MM.1S (cell line): ENCODE measurements at regions not wholly inside any gene's neighbourhood (a gene's known extent, or its start where the extent isn't known, plus 50 kb on each side); places are given as distances from the start of the nearest gene placed in this dataset.

Experiments
- DNase-seq: peaks from one replicate; pipeline ENCODE4 v3.0.0-alpha.2; 2015
- H2AFZ ChIP-seq: fragments of 300-600 bp; sonication (generic); 2 replicates; pipeline ENCODE4 v1.6.0; 2016; ENCODE audit warnings: antibody characterized with exemption, low read length
- H3F3A ChIP-seq: fragments of 300-600 bp; sonication (generic); 2 replicates; pipeline ENCODE4 v1.6.1; 2016; ENCODE audit warnings: mild to moderate bottlenecking, antibody characterized with exemption, low read length, moderate library complexity, mixed read lengths; ENCODE audit not compliant: insufficient read depth
- H3K27ac ChIP-seq: fragments of 300-600 bp; sonication (generic); 2 replicates; pipeline ENCODE4 v1.5.1; 2016; ENCODE audit warnings: mild to moderate bottlenecking, low read length
- H3K27me3 ChIP-seq: fragments of 300-600 bp; sonication (generic); replicated peaks from 2 replicates; pipeline ENCODE4 v1.6.0; 2016; ENCODE audit warnings: low read length; ENCODE audit not compliant: insufficient read depth
- H3K36me3 ChIP-seq: fragments of 300-600 bp; sonication (generic); replicated peaks from 2 replicates; pipeline ENCODE4 v1.6.1; 2016; ENCODE audit warnings: mild to moderate bottlenecking, low read length, mixed read lengths; ENCODE audit not compliant: insufficient read depth
- H3K4me1 ChIP-seq: fragments of 300-600 bp; sonication (generic); 2 replicates; pipeline ENCODE4 v1.6.1; 2016; ENCODE audit warnings: low read length, mixed read lengths
- H3K4me2 ChIP-seq: fragments of 300-600 bp; sonication (generic); 2 replicates; pipeline ENCODE4 v1.6.0; 2016; ENCODE audit warnings: low read depth, low read length
- H3K4me3 ChIP-seq: fragments of 300-600 bp; sonication (generic); 2 replicates; pipeline ENCODE4 v1.5.1; 2016; ENCODE audit warnings: low read length, mixed read lengths
- H3K79me2 ChIP-seq: fragments of 300-600 bp; sonication (generic); 2 replicates; pipeline ENCODE4 v1.6.1; 2016; ENCODE audit warnings: mixed run types, low read length, mixed read lengths
- H3K9ac ChIP-seq: fragments of 300-600 bp; sonication (generic); 2 replicates; pipeline ENCODE4 v1.6.1; 2016; ENCODE audit warnings: low read length, mixed read lengths
- H3K9me2 ChIP-seq: fragments of 300-600 bp; sonication (generic); replicated peaks from 2 replicates; pipeline ENCODE4 v1.6.1; 2016; ENCODE audit warnings: mild to moderate bottlenecking, low read length, mixed read lengths; ENCODE audit not compliant: insufficient read depth
- H3K9me3 ChIP-seq: fragments of 300-600 bp; sonication (generic); replicated peaks from 2 replicates; pipeline ENCODE4 v1.6.1; 2016; ENCODE audit warnings: mild to moderate bottlenecking, low read length, mixed read lengths; ENCODE audit not compliant: insufficient read depth
- H4K20me1 ChIP-seq: fragments of 300-600 bp; sonication (generic); 2 replicates; pipeline ENCODE4 v1.6.1; 2016; ENCODE audit warnings: mild to moderate bottlenecking, low read length, moderate library complexity, mixed read lengths; ENCODE audit not compliant: insufficient read depth
- EZH2 ChIP-seq: fragments of 300-600 bp; sonication (generic); optimal IDR thresholded peaks from 2 replicates; pipeline ENCODE3; 2017; ENCODE audit warnings: low read depth, mild to moderate bottlenecking, antibody characterized with exemption, low read length, mixed read lengths
- EZH2phosphoT487 ChIP-seq: fragments of 300-600 bp; sonication (generic); IDR thresholded peaks from 2 replicates; pipeline ENCODE4 v1.6.1; 2018; ENCODE audit warnings: antibody characterized with exemption, low read length
- TF ChIP-seq, protein P1 (sequence below): fragments of 300-600 bp; sonication (generic); IDR thresholded peaks from 2 replicates; pipeline ENCODE4 v1.5.1; 2016; ENCODE audit warnings: antibody characterized with exemption, low read length, mixed read lengths

DNA sequence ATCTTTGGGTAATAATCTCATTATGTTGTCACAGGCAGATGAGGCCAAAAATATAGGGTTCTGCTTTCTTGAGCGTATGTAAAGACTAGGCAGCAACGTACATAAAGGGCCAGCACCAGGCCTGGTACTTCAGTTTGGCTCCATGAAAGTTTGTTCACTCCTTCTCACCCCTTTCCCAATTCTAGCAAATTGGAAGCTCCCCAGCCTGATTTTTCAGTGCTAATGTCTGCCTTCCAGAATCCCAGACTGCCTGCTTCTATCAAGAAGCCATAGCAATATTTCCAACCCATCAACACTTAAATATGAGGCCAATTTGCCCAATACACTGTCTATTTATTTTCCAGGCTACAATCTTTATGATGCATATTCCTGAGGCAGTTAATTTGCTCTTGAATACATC is 93.4 kb upstream of the PTPRT start:
- H3K4me1 ChIP-seq: no peaks in the 10 kb centered on the region
- no peak overlapping the region for H2AFZ ChIP-seq
- H3K4me3 ChIP-seq: no peak overlapping the region
- H3F3A ChIP-seq: no peaks in the 10 kb centered on the region
- H3K36me3 ChIP-seq: no peaks in the 10 kb centered on the region
- H3K27me3 ChIP-seq: no peaks in the 10 kb centered on the region
- no peak overlapping the region for H3K9ac ChIP-seq
- no peaks in the 10 kb centered on the region for H3K79me2 ChIP-seq
- no peak overlapping the region for H3K4me2 ChIP-seq
- H4K20me1 ChIP-seq: no peaks in the 10 kb centered on the region
- H3K9me2 ChIP-seq: no peaks in the 10 kb centered on the region
- H3K9me3 ChIP-seq: no peaks in the 10 kb centered on the region
- no peak for DNase-seq
- TF ChIP-seq, protein P1, sequence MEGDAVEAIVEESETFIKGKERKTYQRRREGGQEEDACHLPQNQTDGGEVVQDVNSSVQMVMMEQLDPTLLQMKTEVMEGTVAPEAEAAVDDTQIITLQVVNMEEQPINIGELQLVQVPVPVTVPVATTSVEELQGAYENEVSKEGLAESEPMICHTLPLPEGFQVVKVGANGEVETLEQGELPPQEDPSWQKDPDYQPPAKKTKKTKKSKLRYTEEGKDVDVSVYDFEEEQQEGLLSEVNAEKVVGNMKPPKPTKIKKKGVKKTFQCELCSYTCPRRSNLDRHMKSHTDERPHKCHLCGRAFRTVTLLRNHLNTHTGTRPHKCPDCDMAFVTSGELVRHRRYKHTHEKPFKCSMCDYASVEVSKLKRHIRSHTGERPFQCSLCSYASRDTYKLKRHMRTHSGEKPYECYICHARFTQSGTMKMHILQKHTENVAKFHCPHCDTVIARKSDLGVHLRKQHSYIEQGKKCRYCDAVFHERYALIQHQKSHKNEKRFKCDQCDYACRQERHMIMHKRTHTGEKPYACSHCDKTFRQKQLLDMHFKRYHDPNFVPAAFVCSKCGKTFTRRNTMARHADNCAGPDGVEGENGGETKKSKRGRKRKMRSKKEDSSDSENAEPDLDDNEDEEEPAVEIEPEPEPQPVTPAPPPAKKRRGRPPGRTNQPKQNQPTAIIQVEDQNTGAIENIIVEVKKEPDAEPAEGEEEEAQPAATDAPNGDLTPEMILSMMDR: no peak
- TF ChIP-seq EZH2phosphoT487 (no peak), EZH2 (no peak)
- no peak overlapping the region for H3K27ac ChIP-seq

DNA sequence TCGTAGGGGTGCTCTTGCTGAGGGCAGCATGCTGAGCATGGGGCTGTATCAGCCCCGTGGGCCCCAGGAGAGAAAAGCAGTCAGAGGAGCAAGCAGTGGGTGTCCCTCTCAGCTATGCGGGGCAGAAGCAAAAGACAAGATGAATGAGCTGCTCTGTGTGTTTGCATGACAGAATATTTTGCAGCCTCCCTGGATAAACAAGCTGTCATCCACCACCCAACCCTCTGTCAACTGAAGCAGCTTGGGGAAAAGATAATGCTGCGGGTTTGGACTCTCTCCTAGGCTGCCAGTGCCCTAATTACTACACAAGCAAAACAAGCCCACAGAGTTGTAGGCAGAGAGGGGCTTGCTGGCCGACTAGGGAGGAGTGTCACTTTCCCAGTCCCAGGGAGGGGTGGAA is 82.3 kb upstream of the PTPRT start:
- Histone ChIP-seq H3K4me3 (no peak overlapping the region), H3K4me2 (no peak overlapping the region), H3K4me1 (no peaks in the 10 kb centered on the region), H3F3A (no peaks in the 10 kb centered on the region), H3K9ac (no peak overlapping the region), H3K9me3 (no peaks in the 10 kb centered on the region), H3K27ac (no peak overlapping the region), H3K79me2 (no peaks in the 10 kb centered on the region), H3K9me2 (no peaks in the 10 kb centered on the region), H2AFZ (no peak overlapping the region), H3K27me3 (no peaks in the 10 kb centered on the region), H3K36me3 (no peaks in the 10 kb centered on the region), H4K20me1 (no peaks in the 10 kb centered on the region)
- no peak for TF ChIP-seq EZH2phosphoT487
- TF ChIP-seq, protein P1: no peak
- no peak for TF ChIP-seq EZH2
- no peak for DNase-seq

- DNase-seq: no peak
- Histone ChIP-seq H3K36me3 (no peaks in the 10 kb centered on the region), H3K4me2 (no peak overlapping the region), H3K27ac (no peak overlapping the region), H2AFZ (no peak overlapping the region), H3K4me1 (no peaks in the 10 kb centered on the region), H3K79me2 (no peaks in the 10 kb centered on the region), H3K4me3 (no peak overlapping the region), H3F3A (no peaks in the 10 kb centered on the region), H4K20me1 (no peaks in the 10 kb centered on the region), H3K9me2 (no peaks in the 10 kb centered on the region), H3K27me3 (no peaks in the 10 kb centered on the region), H3K9me3 (no peaks in the 10 kb centered on the region), H3K9ac (no peak overlapping the region)
- TF ChIP-seq, protein P1: no peak
- TF ChIP-seq EZH2phosphoT487 (no peak), EZH2 (no peak)
Measured at GRCh38 chr20:43265449-43265848, 75.7 kb upstream of the PTPRT start.
